Adrenal gland (tissue), 5 donors: ENCODE measurements at regions not wholly inside any gene's neighbourhood (a gene's known extent, or its start where the extent isn't known, plus 50 kb on each side); places are given as distances from the start of the nearest gene placed in this dataset.

Experiments
- POLR2A ChIP-seq, 2 donors: fragments of 450-650 bp; IDR thresholded peaks; one replicate each; pipeline ENCODE4 v1.6.1; 2017; ENCODE audit warnings: antibody characterized with exemption in 2 of 2, mild to moderate bottlenecking in 2 of 2, moderate library complexity in 1 of 2
- TF ChIP-seq, protein P1 (sequence below), 6 experiments: fragments of 450-650 bp in 4 of 6; fragments of 200-600 bp in 2 of 6; sonication (generic) in 1 of 6; IDR thresholded peaks; 1 replicate in 5 of 6; 2 replicates in 1 of 6; pipeline versions ENCODE4 v1.5.1 to v1.8.0; 2016 to 2021; ENCODE audit warnings: antibody characterized with exemption in 6 of 6, mild to moderate bottlenecking in 2 of 6, moderate library complexity in 1 of 6
- donor health status: DM: no; HTN: no; CAD: no.

- TF ChIP-seq, protein P1, sequence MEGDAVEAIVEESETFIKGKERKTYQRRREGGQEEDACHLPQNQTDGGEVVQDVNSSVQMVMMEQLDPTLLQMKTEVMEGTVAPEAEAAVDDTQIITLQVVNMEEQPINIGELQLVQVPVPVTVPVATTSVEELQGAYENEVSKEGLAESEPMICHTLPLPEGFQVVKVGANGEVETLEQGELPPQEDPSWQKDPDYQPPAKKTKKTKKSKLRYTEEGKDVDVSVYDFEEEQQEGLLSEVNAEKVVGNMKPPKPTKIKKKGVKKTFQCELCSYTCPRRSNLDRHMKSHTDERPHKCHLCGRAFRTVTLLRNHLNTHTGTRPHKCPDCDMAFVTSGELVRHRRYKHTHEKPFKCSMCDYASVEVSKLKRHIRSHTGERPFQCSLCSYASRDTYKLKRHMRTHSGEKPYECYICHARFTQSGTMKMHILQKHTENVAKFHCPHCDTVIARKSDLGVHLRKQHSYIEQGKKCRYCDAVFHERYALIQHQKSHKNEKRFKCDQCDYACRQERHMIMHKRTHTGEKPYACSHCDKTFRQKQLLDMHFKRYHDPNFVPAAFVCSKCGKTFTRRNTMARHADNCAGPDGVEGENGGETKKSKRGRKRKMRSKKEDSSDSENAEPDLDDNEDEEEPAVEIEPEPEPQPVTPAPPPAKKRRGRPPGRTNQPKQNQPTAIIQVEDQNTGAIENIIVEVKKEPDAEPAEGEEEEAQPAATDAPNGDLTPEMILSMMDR (IDR thresholded peaks at IDR 0.05), result no peak
- no peak for TF ChIP-seq POLR2A (IDR thresholded peaks at IDR 0.05)
These were observed 306.9 kb upstream of the CA10 start for GRCh38 chr17:52465407-52465806.
